Peyer's patch (tissue), 4 donors: ENCODE measurements at regions not wholly inside any gene's neighbourhood (a gene's known extent, or its start where the extent isn't known, plus 50 kb on each side); places are given as distances from the start of the nearest gene placed in this dataset.

Experiments used
- POLR2A ChIP-seq, 2 donors: fragments of 450-650 bp; IDR thresholded peaks; one replicate each; pipeline ENCODE4 v1.5.1; 2017; ENCODE audit warnings: antibody characterized with exemption in 2 of 2, mild to moderate bottlenecking in 2 of 2, moderate library complexity in 2 of 2
- TF ChIP-seq, protein P1 (sequence below), 6 experiments: fragments of 450-650 bp in 4 of 6; fragments of 200-600 bp in 2 of 6; sonication (generic) in 1 of 6; IDR thresholded peaks; one replicate each; pipeline ENCODE4 v1.5.1; 2017 to 2019; ENCODE audit warnings: antibody characterized with exemption in 6 of 6, mild to moderate bottlenecking in 3 of 6, moderate library complexity in 1 of 6

DNA sequence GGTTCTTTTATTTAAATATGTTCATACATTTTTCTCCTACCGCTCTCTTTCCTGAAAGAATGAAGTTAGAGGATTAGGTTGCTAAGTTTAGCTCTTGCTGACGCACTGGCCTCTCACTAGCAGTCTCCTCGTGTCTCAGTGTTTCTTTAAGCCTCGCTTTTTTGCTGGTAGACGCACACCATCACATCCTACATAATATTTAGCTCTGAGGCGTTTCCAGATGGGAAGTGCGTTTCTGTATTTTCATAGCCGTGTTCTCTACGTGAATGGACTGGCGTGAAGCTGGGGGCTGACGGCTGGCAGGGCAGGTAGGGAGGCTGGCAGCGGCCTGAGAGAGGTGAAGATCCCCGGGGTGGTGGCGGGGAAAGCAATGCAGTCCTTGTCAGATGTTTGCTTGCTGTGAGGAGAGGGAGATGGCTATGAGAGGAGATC is 79.2 kb upstream of the SPRY4 start:
- TF ChIP-seq, protein P1, sequence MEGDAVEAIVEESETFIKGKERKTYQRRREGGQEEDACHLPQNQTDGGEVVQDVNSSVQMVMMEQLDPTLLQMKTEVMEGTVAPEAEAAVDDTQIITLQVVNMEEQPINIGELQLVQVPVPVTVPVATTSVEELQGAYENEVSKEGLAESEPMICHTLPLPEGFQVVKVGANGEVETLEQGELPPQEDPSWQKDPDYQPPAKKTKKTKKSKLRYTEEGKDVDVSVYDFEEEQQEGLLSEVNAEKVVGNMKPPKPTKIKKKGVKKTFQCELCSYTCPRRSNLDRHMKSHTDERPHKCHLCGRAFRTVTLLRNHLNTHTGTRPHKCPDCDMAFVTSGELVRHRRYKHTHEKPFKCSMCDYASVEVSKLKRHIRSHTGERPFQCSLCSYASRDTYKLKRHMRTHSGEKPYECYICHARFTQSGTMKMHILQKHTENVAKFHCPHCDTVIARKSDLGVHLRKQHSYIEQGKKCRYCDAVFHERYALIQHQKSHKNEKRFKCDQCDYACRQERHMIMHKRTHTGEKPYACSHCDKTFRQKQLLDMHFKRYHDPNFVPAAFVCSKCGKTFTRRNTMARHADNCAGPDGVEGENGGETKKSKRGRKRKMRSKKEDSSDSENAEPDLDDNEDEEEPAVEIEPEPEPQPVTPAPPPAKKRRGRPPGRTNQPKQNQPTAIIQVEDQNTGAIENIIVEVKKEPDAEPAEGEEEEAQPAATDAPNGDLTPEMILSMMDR (IDR thresholded peaks at IDR 0.05) = no peak
- TF ChIP-seq POLR2A (IDR thresholded peaks at IDR 0.05) = no peak
